ENCODE measurements at regions not wholly inside any gene's neighbourhood (a gene's known extent, or its start where the extent isn't known, plus 50 kb on each side); places are given as distances from the start of the nearest gene placed in this dataset.
"Not testable (repeated sequence)": the region's sequence is repeated elsewhere in the genome, so short reads cannot be mapped to it uniquely, and the experiment has no call there.

DNA sequence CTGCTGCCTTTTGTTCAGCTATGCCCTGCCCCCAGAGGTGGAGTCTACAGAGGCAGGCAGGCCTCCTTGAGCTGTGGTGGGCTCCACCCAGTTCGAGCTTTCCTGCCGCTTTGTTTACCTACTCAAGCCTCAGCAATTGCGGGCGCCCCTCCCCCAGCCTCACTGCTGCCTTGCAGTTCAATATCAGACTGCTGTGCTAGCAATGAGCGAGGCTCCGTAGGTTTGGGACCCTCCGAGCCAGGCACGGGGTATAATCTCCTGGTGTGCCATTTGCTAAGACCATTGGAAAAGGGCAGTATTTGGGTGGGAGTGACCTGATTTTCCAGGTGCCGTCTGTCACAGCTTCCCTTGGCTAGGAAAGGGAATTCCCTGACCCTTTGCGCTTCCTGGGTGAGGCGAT lies 51.9 kb downstream of the DIPK2A start:
- not testable (repeated sequence) for H3K27ac Mint-ChIP-seq; H3K27me3 Mint-ChIP-seq (ENCODE audit: low read depth); H3K4me1 Mint-ChIP-seq (ENCODE audit: low read depth); ATAC-seq (replicated peaks in 1 of 2); DNase-seq; H3K4me3 Mint-ChIP-seq; H3K36me3 Mint-ChIP-seq (ENCODE audit: insufficient read depth in 2 of 2); H3K9me3 Mint-ChIP-seq

DNA sequence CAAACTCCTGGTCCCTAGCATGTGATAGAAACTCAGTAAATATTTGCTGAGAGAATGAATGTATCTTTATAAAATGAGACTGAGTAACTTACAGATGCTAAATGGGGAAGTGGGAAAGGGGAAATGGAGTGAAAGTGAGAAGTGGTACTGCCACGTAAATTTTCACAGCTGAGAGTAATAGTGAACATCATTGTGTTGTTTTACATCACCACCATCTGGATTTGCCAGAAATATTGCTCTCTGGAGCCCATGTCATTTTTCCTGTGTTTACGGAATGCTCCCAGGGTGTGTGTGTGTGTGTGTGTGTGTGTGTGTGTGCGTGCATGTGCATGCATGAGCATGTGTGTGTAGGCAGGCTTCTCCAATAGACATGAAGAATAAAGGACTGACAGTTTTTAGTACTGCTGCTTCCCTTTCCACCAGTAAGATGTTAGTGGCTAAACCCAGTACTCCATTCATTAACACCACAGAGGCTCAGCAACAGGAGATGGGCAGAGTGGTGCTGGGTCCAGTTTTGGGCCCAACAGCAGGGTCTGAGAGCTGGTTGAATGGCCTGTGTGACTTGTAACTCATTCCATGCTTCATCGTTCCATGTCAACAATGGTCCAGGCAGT lies 57.3 kb downstream of the DIPK2A start:
- Mint-ChIP-seq H3K27ac (no peak overlapping the region), H3K36me3 (ENCODE audit: insufficient read depth in 2 of 2) (no peaks in the 10 kb centered on the region), H3K4me3 (no peak overlapping the region), H3K27me3 (ENCODE audit: low read depth) (peaks cover 10% of the 10 kb centered on the region), H3K4me1 (ENCODE audit: low read depth) (peaks cover 6% of the 10 kb centered on the region), H3K9me3 (peaks cover 0 to 2% of the 10 kb centered on the region in 2 donors)
- no peak for ATAC-seq (replicated peaks in 1 of 2)
- no peak for DNase-seq

DNA sequence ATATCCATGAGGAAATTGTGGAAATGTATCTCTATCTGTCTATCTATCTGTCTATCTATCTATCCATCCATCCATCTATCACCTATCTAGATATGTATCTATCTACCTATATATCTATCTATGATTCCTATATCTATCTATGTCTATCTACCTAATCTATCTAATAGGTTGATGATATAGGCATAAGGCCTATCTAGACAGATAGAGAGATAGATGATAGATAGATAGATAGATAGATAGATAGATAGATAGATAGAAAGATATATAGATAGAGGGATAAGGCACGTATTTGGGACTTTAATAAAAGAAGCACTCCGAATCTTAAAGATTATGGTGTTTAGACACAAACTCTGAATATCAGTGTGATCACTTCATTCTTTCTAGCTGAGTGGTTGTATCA lies 58.1 kb downstream of the DIPK2A start:
- Mint-ChIP-seq H3K9me3 (no peaks in the 10 kb centered on the region), H3K4me1 (ENCODE audit: low read depth) (peaks cover 6% of the 10 kb centered on the region), H3K4me3 (no peak overlapping the region), H3K27me3 (ENCODE audit: low read depth) (peaks cover 6% of the 10 kb centered on the region), H3K27ac (no peak overlapping the region), H3K36me3 (ENCODE audit: insufficient read depth in 2 of 2) (no peaks in the 10 kb centered on the region)
- DNase-seq: no peak
- ATAC-seq (replicated peaks in 1 of 2): no peak

DNA sequence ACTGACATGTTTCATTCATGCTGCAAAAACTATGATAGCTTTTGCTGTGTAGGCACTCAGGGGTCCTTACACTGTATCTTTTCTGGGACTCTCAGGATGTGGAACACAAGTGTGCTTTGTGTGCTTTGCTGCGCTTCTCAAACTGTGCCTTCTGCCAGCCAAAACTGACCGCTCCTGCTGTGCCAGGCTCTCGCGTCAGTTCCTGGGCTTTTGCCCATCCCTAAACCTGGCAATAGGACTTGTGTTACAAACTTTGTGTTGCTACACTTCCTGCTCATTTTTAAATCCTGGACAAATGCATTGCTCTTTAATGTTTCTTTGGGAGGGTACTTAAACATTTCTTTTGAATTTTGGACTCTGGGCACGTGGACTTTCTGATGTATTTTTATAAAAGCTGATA lies 60.3 kb downstream of the DIPK2A start:
- no peaks in the 10 kb centered on the region for H3K9me3 Mint-ChIP-seq
- no peak overlapping the region for H3K27ac Mint-ChIP-seq
- no peak for ATAC-seq (replicated peaks in 1 of 2)
- no peaks in the 10 kb centered on the region for H3K36me3 Mint-ChIP-seq (ENCODE audit: insufficient read depth in 2 of 2)
- H3K4me1 Mint-ChIP-seq (ENCODE audit: low read depth): peaks cover 6% of the 10 kb centered on the region
- H3K4me3 Mint-ChIP-seq: no peak overlapping the region
- no peak for DNase-seq
- H3K27me3 Mint-ChIP-seq (ENCODE audit: low read depth): peaks cover 6% of the 10 kb centered on the region

DNA sequence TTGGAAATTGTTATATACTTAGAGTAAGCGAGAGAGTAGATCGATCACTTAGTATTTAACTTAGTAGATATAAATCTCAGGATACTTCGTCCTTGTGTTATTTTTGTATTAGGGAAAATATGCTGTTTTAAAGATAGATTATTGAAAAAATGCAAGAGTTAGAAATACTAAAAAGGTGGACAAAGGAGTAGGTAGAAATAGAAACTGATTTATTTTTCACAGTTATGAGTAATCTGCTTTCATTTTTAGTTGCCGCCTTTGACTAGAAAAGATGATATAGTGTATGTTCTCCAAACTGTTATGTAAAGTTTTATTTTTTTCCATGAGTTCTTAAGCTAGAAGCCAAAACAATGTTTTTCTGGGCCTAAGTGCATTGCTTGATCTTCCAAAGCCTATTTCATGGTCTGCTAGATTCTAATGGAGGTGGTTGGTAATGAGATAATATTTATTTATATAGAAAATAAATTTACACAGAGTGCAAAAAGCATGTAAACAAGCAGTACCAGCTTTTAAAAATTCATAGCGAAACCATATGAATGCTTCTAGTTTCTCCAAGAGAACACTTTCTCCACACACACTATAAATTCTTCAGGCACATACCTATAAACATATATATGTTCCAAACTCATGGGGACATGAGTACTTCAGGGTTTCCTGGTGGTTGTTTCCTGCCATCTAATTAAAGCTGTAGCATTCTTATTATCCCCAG lies 61.1 kb downstream of the DIPK2A start:
- Mint-ChIP-seq H3K27me3 (ENCODE audit: low read depth) (peaks cover 6% of the 10 kb centered on the region), H3K36me3 (ENCODE audit: insufficient read depth in 2 of 2) (no peaks in the 10 kb centered on the region), H3K4me3 (no peak overlapping the region), H3K9me3 (no peaks in the 10 kb centered on the region), H3K27ac (no peak overlapping the region), H3K4me1 (ENCODE audit: low read depth) (peaks cover 6% of the 10 kb centered on the region)
- ATAC-seq (replicated peaks in 1 of 2): peak; percentile 41 to 59
- no peak for DNase-seq

DNA sequence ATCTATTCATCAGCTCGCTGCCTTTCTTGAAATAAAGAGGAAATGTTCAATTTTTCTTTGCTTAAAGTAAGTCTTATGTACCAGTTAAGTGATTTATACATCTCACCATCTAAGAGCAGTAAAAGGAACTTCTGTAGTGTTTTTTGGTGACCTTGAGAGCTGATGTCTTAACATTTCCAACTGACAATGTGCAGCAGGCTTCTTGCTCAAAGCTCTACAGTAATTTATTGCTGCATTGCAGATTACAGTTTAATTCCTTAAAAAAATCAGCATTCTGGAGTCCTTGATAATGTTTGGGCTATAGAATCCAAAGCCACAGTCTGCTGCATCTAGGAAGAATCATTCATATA lies 61.6 kb downstream of the DIPK2A start:
- Mint-ChIP-seq H3K4me3 (no peak overlapping the region), H3K4me1 (ENCODE audit: low read depth) (peaks cover 6% of the 10 kb centered on the region), H3K36me3 (ENCODE audit: insufficient read depth in 2 of 2) (no peaks in the 10 kb centered on the region), H3K27me3 (ENCODE audit: low read depth) (peaks cover 6% of the 10 kb centered on the region), H3K27ac (no peak overlapping the region), H3K9me3 (no peaks in the 10 kb centered on the region)
- ATAC-seq (replicated peaks in 1 of 2) (no peak), DNase-seq (no peak)

DNA sequence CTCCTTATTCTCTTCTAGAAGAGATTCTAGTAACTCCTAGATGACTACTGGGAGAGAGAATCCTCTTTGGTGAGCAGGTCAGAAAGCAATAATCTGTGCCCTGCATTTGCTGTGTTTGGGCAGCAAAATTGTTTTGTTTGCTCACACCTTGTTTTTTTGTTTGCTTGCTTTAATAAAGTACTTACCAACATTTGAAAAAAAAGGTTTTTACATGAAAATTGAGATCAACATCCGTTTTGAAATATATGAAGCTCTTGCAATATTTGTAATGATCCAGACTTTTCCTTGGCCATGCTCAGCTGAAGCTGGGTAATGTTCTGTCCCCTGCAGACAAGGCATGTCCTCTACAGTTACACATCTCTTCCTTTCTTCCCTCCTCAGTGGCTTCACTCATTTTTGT lies 62.2 kb downstream of the DIPK2A start:
- Mint-ChIP-seq H3K9me3 (no peaks in the 10 kb centered on the region), H3K4me1 (ENCODE audit: low read depth) (peaks cover 6% of the 10 kb centered on the region), H3K4me3 (no peak overlapping the region), H3K27ac (no peak overlapping the region), H3K36me3 (ENCODE audit: insufficient read depth in 2 of 2) (no peaks in the 10 kb centered on the region), H3K27me3 (ENCODE audit: low read depth) (peaks cover 6% of the 10 kb centered on the region)
- ATAC-seq (replicated peaks in 1 of 2) (no peak), DNase-seq (no peak)

DNA sequence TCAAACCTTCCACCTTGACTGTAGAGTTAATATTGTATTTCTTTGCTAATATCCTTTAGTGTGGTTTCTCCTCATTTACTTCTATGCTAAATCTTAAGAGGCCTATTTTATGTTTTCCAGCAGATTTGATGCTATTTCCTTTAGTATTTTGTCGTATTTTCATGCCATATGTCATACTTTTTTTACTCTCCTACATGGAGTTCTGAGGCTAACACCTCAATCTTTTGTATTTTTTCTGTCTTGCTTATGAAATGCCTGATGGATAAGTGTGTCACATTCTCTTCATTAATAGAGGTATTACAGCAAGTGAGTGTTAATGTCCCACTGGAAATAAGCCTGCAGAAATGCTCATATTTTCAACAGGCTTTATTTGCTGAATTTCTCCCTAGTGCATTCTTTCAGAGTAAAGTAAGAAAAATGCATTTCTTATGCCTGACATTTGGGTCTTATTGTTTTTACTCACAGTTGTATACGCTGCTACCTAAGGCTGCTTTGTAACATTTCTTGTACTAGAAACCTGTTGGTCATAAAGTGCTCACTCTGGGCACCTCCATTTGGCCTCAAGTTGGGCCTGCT lies 63.2 kb downstream of the DIPK2A start:
- H3K36me3 Mint-ChIP-seq (ENCODE audit: insufficient read depth in 2 of 2): no peaks in the 10 kb centered on the region
- no peak for DNase-seq
- H3K9me3 Mint-ChIP-seq: no peaks in the 10 kb centered on the region
- H3K27ac Mint-ChIP-seq: no peak overlapping the region
- H3K4me3 Mint-ChIP-seq: no peak overlapping the region
- H3K4me1 Mint-ChIP-seq (ENCODE audit: low read depth): peaks cover 6% of the 10 kb centered on the region
- ATAC-seq (replicated peaks in 1 of 2): no peak
- peaks cover 6% of the 10 kb centered on the region for H3K27me3 Mint-ChIP-seq (ENCODE audit: low read depth)

DNA sequence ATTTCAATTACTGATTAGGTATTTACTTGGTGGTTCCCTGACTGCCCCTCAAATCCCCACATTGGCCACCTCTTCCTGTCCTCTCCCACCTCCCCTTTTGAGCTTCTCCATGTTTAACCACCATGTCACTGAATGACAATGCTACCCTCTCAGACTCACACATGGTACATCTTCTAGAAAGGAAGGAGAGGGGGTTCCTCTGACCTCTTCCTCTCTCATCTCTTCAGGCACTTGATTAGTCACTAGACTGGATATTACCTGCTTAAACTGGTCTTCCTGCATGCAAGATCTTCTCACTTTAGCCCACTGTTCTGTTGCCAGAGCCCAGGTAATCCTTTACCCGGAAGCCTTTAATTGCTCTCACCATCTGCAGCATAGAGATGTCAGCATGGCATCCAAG lies 64.9 kb downstream of the DIPK2A start:
- Mint-ChIP-seq H3K4me1 (ENCODE audit: low read depth) (peaks cover 6% of the 10 kb centered on the region), H3K27ac (no peak overlapping the region), H3K4me3 (no peak overlapping the region), H3K27me3 (ENCODE audit: low read depth) (peaks cover 5% of the 10 kb centered on the region), H3K36me3 (ENCODE audit: insufficient read depth in 2 of 2) (no peaks in the 10 kb centered on the region), H3K9me3 (no peaks in the 10 kb centered on the region)
- no peak for DNase-seq
- peak in 1 of 2 donors; percentile 44 for ATAC-seq (replicated peaks in 1 of 2)

DNA sequence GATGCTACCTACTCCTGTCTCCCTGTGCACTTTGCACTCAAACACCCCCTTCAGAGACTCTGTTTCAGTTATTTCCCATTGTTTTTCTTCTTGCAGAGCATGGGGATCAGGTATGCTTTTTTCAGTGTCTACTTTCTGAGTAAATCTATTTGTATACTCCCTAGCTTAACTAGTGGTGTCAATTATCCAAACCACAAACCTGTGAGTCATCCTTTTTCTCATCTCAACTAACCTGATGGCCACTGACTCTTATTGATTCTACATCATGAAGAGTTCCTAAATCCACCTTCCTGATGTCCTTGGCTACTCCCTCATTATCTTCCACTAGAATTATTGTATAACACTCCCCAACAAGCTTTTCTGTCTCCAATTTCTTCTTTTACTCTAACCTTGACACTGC lies 68.0 kb downstream of the DIPK2A start:
- DNase-seq (no peak), ATAC-seq (replicated peaks in 1 of 2) (no peak)
- Mint-ChIP-seq H3K9me3 (no peaks in the 10 kb centered on the region), H3K27ac (no peak overlapping the region), H3K36me3 (ENCODE audit: insufficient read depth in 2 of 2) (no peaks in the 10 kb centered on the region), H3K27me3 (ENCODE audit: low read depth) (peaks cover 11% of the 10 kb centered on the region), H3K4me3 (no peak overlapping the region), H3K4me1 (ENCODE audit: low read depth) (no peaks in the 10 kb centered on the region)

DNA sequence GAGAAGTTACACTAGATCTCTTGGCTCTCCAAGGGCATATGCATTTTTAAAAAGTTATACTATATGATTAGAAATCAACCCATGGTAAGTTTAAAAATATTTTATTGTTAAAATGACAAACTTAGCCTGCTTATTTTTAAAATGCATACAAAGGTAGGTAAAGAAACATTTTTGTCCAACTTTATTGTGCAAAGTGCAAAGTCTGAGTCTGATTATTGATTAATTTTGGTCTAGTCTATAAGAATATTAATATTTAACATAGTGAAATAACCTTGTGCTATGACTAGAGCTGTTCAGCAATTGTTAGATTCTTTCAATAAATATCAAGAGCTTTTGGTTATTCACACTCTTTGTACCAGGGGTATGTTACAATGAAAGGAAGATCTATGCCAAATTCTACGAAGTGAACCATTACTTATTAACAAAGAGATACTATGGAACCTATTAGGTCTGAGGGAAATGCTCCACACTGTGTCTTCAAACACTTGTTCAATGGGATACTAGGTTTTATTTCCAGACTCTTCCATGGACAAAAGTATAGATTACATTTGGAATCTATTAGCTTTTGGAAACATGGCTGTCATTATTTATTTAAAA lies 70.4 kb downstream of the DIPK2A start:
- H3K27ac Mint-ChIP-seq: no peak overlapping the region
- H3K27me3 Mint-ChIP-seq (ENCODE audit: low read depth): peaks cover 11% of the 10 kb centered on the region
- ATAC-seq (replicated peaks in 1 of 2) (no peak), DNase-seq (no peak)
- no peak overlapping the region for H3K4me3 Mint-ChIP-seq
- H3K9me3 Mint-ChIP-seq: no peaks in the 10 kb centered on the region
- no peaks in the 10 kb centered on the region for H3K4me1 Mint-ChIP-seq (ENCODE audit: low read depth)
- H3K36me3 Mint-ChIP-seq (ENCODE audit: insufficient read depth in 2 of 2): no peaks in the 10 kb centered on the region

DNA sequence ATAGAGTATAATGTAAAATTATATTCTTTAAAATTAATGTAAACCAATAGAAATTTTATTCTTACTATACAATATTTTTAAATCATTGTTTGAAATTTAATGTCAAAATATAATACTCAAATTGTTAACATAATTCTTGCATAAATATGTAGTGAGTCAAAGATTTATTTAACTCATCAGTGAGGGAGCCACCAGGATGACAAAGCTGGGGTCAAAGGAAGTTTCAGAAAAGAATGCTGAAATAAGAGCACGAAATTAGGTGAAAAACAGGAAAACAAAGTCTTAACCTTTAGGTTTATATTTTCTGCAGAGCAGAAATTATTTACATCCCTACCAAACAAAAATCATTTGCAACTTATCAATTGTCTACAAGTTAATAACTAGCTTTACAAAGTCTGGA lies 74.1 kb downstream of the DIPK2A start:
- no peaks in the 10 kb centered on the region for H3K36me3 Mint-ChIP-seq (ENCODE audit: insufficient read depth in 2 of 2)
- ATAC-seq (replicated peaks in 1 of 2): no peak
- no peaks in the 10 kb centered on the region for H3K9me3 Mint-ChIP-seq
- no peak overlapping the region for H3K27ac Mint-ChIP-seq
- no peak overlapping the region for H3K4me3 Mint-ChIP-seq
- no peak for DNase-seq
- H3K4me1 Mint-ChIP-seq (ENCODE audit: low read depth): no peaks in the 10 kb centered on the region
- H3K27me3 Mint-ChIP-seq (ENCODE audit: low read depth): peaks cover 5% of the 10 kb centered on the region

DNA sequence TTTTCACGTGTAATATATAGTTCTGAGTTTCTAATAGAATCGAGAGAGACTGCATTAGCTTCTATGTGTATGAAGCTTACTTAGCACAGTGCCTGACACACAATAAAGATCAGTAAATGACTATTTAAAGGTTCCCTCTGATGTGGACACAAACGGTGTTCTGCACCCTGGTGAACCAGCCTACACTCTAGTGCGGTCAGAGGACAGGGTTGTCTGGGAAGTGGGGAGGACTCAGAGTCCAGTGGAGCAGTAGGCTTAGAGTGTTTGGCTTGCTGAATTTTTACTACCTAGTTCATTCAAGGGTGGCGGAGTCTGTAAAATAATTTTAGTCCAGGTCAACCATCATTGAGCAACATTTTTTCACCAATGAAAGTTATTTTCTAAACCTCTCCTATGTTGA lies 77.8 kb downstream of the DIPK2A start:
- no peaks in the 10 kb centered on the region for H3K4me1 Mint-ChIP-seq (ENCODE audit: low read depth)
- H3K4me3 Mint-ChIP-seq: no peak overlapping the region
- H3K9me3 Mint-ChIP-seq: no peaks in the 10 kb centered on the region
- no peaks in the 10 kb centered on the region for H3K27me3 Mint-ChIP-seq (ENCODE audit: low read depth)
- H3K36me3 Mint-ChIP-seq (ENCODE audit: insufficient read depth in 2 of 2): no peaks in the 10 kb centered on the region
- ATAC-seq (replicated peaks in 1 of 2): no peak
- no peak overlapping the region for H3K27ac Mint-ChIP-seq
- DNase-seq: no peak

Measured in activated T-cell treated with anti-CD3 and anti-CD28 coated beads, Interleukin-2, amount 50 U/mL, for 72 hours (primary cell).